Loucy (cell line): ENCODE measurements at regions not wholly inside any gene's neighbourhood (a gene's known extent, or its start where the extent isn't known, plus 50 kb on each side); places are given as distances from the start of the nearest gene placed in this dataset.

Experiments used
- H2AFZ ChIP-seq: fragments of 200-600 bp; sonication (generic); 2 replicates; pipeline ENCODE4 v1.6.0; 2016; ENCODE audit warnings: antibody characterized with exemption, mild to moderate bottlenecking, low read length, moderate library complexity
- H3F3A ChIP-seq: fragments of 200-600 bp; 2 replicates; pipeline ENCODE4 v1.6.0; 2016; ENCODE audit warnings: antibody characterized with exemption, low read depth, mild to moderate bottlenecking
- H3K27me3 ChIP-seq: fragments of 200-600 bp; sonication (generic); 2 replicates; pipeline ENCODE4 v1.6.1; 2014; ENCODE audit warnings: low read length, mild to moderate bottlenecking; ENCODE audit not compliant: insufficient read depth, poor library complexity, severe bottlenecking
- H3K36me3 ChIP-seq: fragments of 200-600 bp; sonication (generic); 2 replicates; pipeline ENCODE4 v1.6.1; 2016; ENCODE audit warnings: low read length; ENCODE audit not compliant: insufficient read depth
- H3K4me1 ChIP-seq: fragments of 200-600 bp; sonication (generic); 2 replicates; pipeline ENCODE4 v1.5.1; 2014; ENCODE audit warnings: low read length, mild to moderate bottlenecking; ENCODE audit not compliant: insufficient read depth, poor library complexity, severe bottlenecking
- H3K4me2 ChIP-seq: fragments of 200-600 bp; sonication (generic); 2 replicates; pipeline ENCODE4 v1.6.0; 2014; ENCODE audit warnings: antibody characterized with exemption, low read length, low read depth, mild to moderate bottlenecking; ENCODE audit not compliant: poor library complexity, severe bottlenecking
- H3K4me3 ChIP-seq: fragments of 200-600 bp; sonication (generic); 2 replicates; pipeline ENCODE4 v1.5.1; 2014; ENCODE audit warnings: low read length, mild to moderate bottlenecking, mixed read lengths; ENCODE audit not compliant: poor library complexity, severe bottlenecking
- H3K79me2 ChIP-seq: fragments of 200-600 bp; sonication (generic); 2 replicates; pipeline ENCODE4 v1.6.1; 2014; ENCODE audit warnings: low read length; ENCODE audit not compliant: insufficient read depth
- H3K9ac ChIP-seq: fragments of 200-600 bp; sonication (generic); 2 replicates; pipeline ENCODE4 v1.6.0; 2014; ENCODE audit warnings: mild to moderate bottlenecking, low read depth, low read length, moderate library complexity; ENCODE audit not compliant: poor library complexity, severe bottlenecking
- H3K9me2 ChIP-seq: fragments of 200-600 bp; sonication (generic); replicated peaks from 2 replicates; pipeline ENCODE4 v1.6.1; 2016; ENCODE audit warnings: low read depth, low read length, mixed read lengths
- H3K9me3 ChIP-seq: fragments of 200-600 bp; sonication (generic); 2 replicates; pipeline ENCODE4 v1.6.1; 2014; ENCODE audit warnings: mild to moderate bottlenecking, antibody characterized with exemption, low read length, low read depth; ENCODE audit not compliant: insufficient read depth
- H4K20me1 ChIP-seq: fragments of 200-600 bp; sonication (generic); 2 replicates; pipeline ENCODE4 v1.6.0; 2014; ENCODE audit warnings: antibody characterized with exemption, low read length, mild to moderate bottlenecking; ENCODE audit not compliant: insufficient read depth, poor library complexity, severe bottlenecking
- EZH2phosphoT487 ChIP-seq: fragments of 200-600 bp; IDR thresholded peaks from 2 replicates; pipeline ENCODE4 v1.6.1; 2018; ENCODE audit warnings: antibody characterized with exemption, mild to moderate bottlenecking, moderate library complexity, borderline replicate concordance
- TF ChIP-seq, protein P1 (sequence below): fragments of 200-600 bp; sonication (generic); conservative IDR thresholded peaks from 2 replicates; pipeline ENCODE4 v1.5.1; 2014; ENCODE audit warnings: mild to moderate bottlenecking, antibody characterized with exemption, low read length

- H3K9ac ChIP-seq: no peak overlapping the region
- peaks cover 2% of the 10 kb centered on the region for H4K20me1 ChIP-seq
- H3K9me3 ChIP-seq: no peaks in the 10 kb centered on the region
Observed at GRCh38 chrX:40156470-40157227, 58.9 kb upstream of the BCOR start.

GRCh38 chrX:40155589-40156469 lies 58.1 kb upstream of the BCOR start:
- H3K27me3 ChIP-seq: no peaks in the 10 kb centered on the region

More at GRCh38 chrX:40156470-40157227, 58.9 kb upstream of the BCOR start:
- H3K4me2 ChIP-seq: peak overlapping the region; percentile 61
- H3K79me2 ChIP-seq: peaks cover 35% of the 10 kb centered on the region
- TF ChIP-seq EZH2phosphoT487: no peak
- TF ChIP-seq, protein P1, sequence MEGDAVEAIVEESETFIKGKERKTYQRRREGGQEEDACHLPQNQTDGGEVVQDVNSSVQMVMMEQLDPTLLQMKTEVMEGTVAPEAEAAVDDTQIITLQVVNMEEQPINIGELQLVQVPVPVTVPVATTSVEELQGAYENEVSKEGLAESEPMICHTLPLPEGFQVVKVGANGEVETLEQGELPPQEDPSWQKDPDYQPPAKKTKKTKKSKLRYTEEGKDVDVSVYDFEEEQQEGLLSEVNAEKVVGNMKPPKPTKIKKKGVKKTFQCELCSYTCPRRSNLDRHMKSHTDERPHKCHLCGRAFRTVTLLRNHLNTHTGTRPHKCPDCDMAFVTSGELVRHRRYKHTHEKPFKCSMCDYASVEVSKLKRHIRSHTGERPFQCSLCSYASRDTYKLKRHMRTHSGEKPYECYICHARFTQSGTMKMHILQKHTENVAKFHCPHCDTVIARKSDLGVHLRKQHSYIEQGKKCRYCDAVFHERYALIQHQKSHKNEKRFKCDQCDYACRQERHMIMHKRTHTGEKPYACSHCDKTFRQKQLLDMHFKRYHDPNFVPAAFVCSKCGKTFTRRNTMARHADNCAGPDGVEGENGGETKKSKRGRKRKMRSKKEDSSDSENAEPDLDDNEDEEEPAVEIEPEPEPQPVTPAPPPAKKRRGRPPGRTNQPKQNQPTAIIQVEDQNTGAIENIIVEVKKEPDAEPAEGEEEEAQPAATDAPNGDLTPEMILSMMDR: no peak
- H3F3A ChIP-seq: peaks cover 7% of the 10 kb centered on the region; the same call in 1 of the 2 replicates
- peaks cover 13% of the 10 kb centered on the region for H3K4me1 ChIP-seq
- H2AFZ ChIP-seq: no peak overlapping the region
- no peak overlapping the region for H3K4me3 ChIP-seq
- no peaks in the 10 kb centered on the region for H3K27me3 ChIP-seq
- no peaks in the 10 kb centered on the region for H3K9me2 ChIP-seq
- no peaks in the 10 kb centered on the region for H3K36me3 ChIP-seq

GRCh38 chrX:40154853-40155588 lies 57.3 kb upstream of the BCOR start:
- H3K4me2 ChIP-seq: peak overlapping the region; percentile 87
- H3K36me3 ChIP-seq: no peaks in the 10 kb centered on the region
- peaks cover 30% of the 10 kb centered on the region for H3K4me1 ChIP-seq
- no peaks in the 10 kb centered on the region for H3K9me3 ChIP-seq
- peaks cover 7% of the 10 kb centered on the region; the same call in 1 of the 2 replicates for H3F3A ChIP-seq
- H3K27me3 ChIP-seq: no peaks in the 10 kb centered on the region
- peak overlapping the region; percentile 96 for H3K9ac ChIP-seq
- peaks cover 2% of the 10 kb centered on the region for H4K20me1 ChIP-seq
- H2AFZ ChIP-seq: no peak overlapping the region
- no peaks in the 10 kb centered on the region for H3K9me2 ChIP-seq
- H3K79me2 ChIP-seq: peaks cover 45% of the 10 kb centered on the region
- TF ChIP-seq, protein P1: no peak
- peak overlapping the region; percentile 80 for H3K4me3 ChIP-seq

More at GRCh38 chrX:40155589-40156469, 58.1 kb upstream of the BCOR start:
- TF ChIP-seq EZH2phosphoT487: no peak
- TF ChIP-seq, protein P1: no peak
- Histone ChIP-seq H3K4me3 (peak overlapping the region; percentile 80), H2AFZ (no peak overlapping the region), H3K9me3 (no peaks in the 10 kb centered on the region), H3K36me3 (no peaks in the 10 kb centered on the region), H3K9me2 (no peaks in the 10 kb centered on the region), H3K4me2 (peak overlapping the region; percentile 67), H3K9ac (peak overlapping the region; percentile 96), H4K20me1 (peaks cover 2% of the 10 kb centered on the region), H3K4me1 (peaks cover 22% of the 10 kb centered on the region), H3F3A (peaks cover 7% of the 10 kb centered on the region; the same call in 1 of the 2 replicates), H3K79me2 (peaks cover 43% of the 10 kb centered on the region)
